H9 (cell line): ENCODE measurements at regions not wholly inside any gene's neighbourhood (a gene's known extent, or its start where the extent isn't known, plus 50 kb on each side); places are given as distances from the start of the nearest gene placed in this dataset.

Experiments used
- DNase-seq: peaks from one replicate; pipeline ENCODE4 v3.0.0-alpha.2; 2017
- H2AFZ ChIP-seq: one replicate; pipeline ENCODE4 v1.6.1; 2013; ENCODE audit warnings: mild to moderate bottlenecking, low read length, control low read depth, moderate library complexity
- H2AK5ac ChIP-seq: 2 replicates; pipeline ENCODE4 v1.6.1; 2013; ENCODE audit warnings: low read length, control low read depth, mixed read lengths; ENCODE audit not compliant: insufficient read length
- H2BK120ac ChIP-seq: one replicate; pipeline ENCODE4 v1.6.1; 2013; ENCODE audit warnings: low read depth, mild to moderate bottlenecking, low read length, control low read depth, inconsistent platforms; ENCODE audit not compliant: poor library complexity, severe bottlenecking
- H2BK12ac ChIP-seq: 2 replicates; pipeline ENCODE4 v1.6.1; 2013; ENCODE audit warnings: low read length, control low read depth, mixed read lengths, low read depth; ENCODE audit not compliant: insufficient read length
- H2BK15ac ChIP-seq: 2 replicates; pipeline ENCODE4 v1.6.1; 2013; ENCODE audit warnings: low read depth, low read length, control low read depth
- H2BK20ac ChIP-seq: one replicate; pipeline ENCODE4 v1.6.1; 2013; ENCODE audit warnings: low read depth, mild to moderate bottlenecking, low read length, control low read depth, inconsistent platforms; ENCODE audit not compliant: poor library complexity, severe bottlenecking
- H2BK5ac ChIP-seq: 2 replicates; pipeline ENCODE4 v1.6.1; 2013; ENCODE audit warnings: low read length, control low read depth, mixed read lengths; ENCODE audit not compliant: insufficient read length
- H3K14ac ChIP-seq: 2 replicates; pipeline ENCODE4 v1.6.1; 2013; ENCODE audit warnings: low read length, control low read depth; ENCODE audit not compliant: insufficient read depth
- H3K18ac ChIP-seq: 2 replicates; pipeline ENCODE4 v1.6.1; 2013; ENCODE audit warnings: low read depth, mild to moderate bottlenecking, mixed read lengths, low read length, control low read depth; ENCODE audit not compliant: insufficient read length
- H3K23ac ChIP-seq: 2 replicates; pipeline ENCODE4 v1.6.1; 2013; ENCODE audit warnings: low read length, control low read depth, mixed read lengths, low read depth; ENCODE audit not compliant: insufficient read length
- H3K23me2 ChIP-seq: 2 replicates; pipeline ENCODE4 v1.6.1; 2013; ENCODE audit warnings: low read depth, mild to moderate bottlenecking, mixed read lengths, low read length, control low read depth; ENCODE audit not compliant: insufficient read length, poor library complexity, severe bottlenecking
- H3K27ac ChIP-seq: 2 replicates; pipeline ENCODE4 v1.5.1; 2013; ENCODE audit warnings: low read length, control low read depth, mixed read lengths, low read depth; ENCODE audit not compliant: insufficient read length
- H3K27me3 ChIP-seq: 2 replicates; pipeline ENCODE4 v1.6.1; 2013; ENCODE audit warnings: low read length, control low read depth, inconsistent platforms; ENCODE audit not compliant: insufficient read depth
- H3K4ac ChIP-seq: 2 replicates; pipeline ENCODE4 v1.6.1; 2013; ENCODE audit warnings: low read depth, mild to moderate bottlenecking, control low read depth, inconsistent platforms, low read length, moderate library complexity
- H3K4me1 ChIP-seq: 2 replicates; pipeline ENCODE4 v1.6.1; 2013; ENCODE audit warnings: low read length, control low read depth, inconsistent platforms; ENCODE audit not compliant: insufficient read depth
- H3K4me2 ChIP-seq: 2 replicates; pipeline ENCODE4 v1.6.1; 2013; ENCODE audit warnings: low read length, control low read depth, mixed read lengths; ENCODE audit not compliant: insufficient read length, insufficient read depth
- H3K56ac ChIP-seq: 2 replicates; pipeline ENCODE4 v1.6.1; 2013; ENCODE audit warnings: low read depth, mild to moderate bottlenecking, mixed read lengths, low read length, control low read depth; ENCODE audit not compliant: insufficient read length
- H3K79me1 ChIP-seq: 2 replicates; pipeline ENCODE4 v1.6.1; 2013; ENCODE audit warnings: low read depth, mild to moderate bottlenecking, moderate library complexity, low read length, control low read depth, inconsistent platforms; ENCODE audit not compliant: insufficient read depth, poor library complexity, severe bottlenecking
- H3K79me2 ChIP-seq: 2 replicates; pipeline ENCODE4 v1.6.1; 2013; ENCODE audit warnings: low read length, control low read depth, inconsistent platforms; ENCODE audit not compliant: insufficient read depth
- H3K9ac ChIP-seq: 2 replicates; pipeline ENCODE4 v1.6.1; 2013; ENCODE audit warnings: low read length, control low read depth, mixed read lengths; ENCODE audit not compliant: insufficient read length; ENCODE audit errors: extremely low read depth
- H3K9me3 ChIP-seq: one replicate; pipeline ENCODE4 v1.6.1; 2013; ENCODE audit warnings: low read depth, low read length, inconsistent platforms; ENCODE audit not compliant: control insufficient read depth
- H3T11ph ChIP-seq: one replicate; pipeline ENCODE4 v1.6.1; 2013; ENCODE audit warnings: mild to moderate bottlenecking, low read length, control low read depth, inconsistent platforms
- H4K20me1 ChIP-seq: one replicate; pipeline ENCODE4 v1.6.1; 2013; ENCODE audit not compliant: control insufficient read depth, insufficient read length, insufficient read depth
- H4K5ac ChIP-seq: 2 replicates; pipeline ENCODE4 v1.6.1; 2013; ENCODE audit warnings: low read depth, mild to moderate bottlenecking, mixed read lengths, low read length, control low read depth; ENCODE audit not compliant: insufficient read length
- H4K8ac ChIP-seq: replicated peaks from 2 replicates; pipeline ENCODE4 v1.6.1; 2013; ENCODE audit warnings: low read length, control low read depth, mixed read lengths, low read depth; ENCODE audit not compliant: insufficient read length
- H4K91ac ChIP-seq: 2 replicates; pipeline ENCODE4 v1.6.1; 2013; ENCODE audit warnings: low read depth, mild to moderate bottlenecking, moderate library complexity, mixed read lengths, low read length, control low read depth; ENCODE audit not compliant: insufficient read length
- H3K27ac Mint-ChIP-seq, 3 experiments: 2 replicates in 2 of 3; 3 replicates in 1 of 3; pipeline ENCODE4 v1.8.0; 2020 to 2021; ENCODE audit warnings: mixed read lengths in 3 of 3, mild to moderate bottlenecking in 1 of 3, moderate library complexity in 1 of 3
- H3K27me3 Mint-ChIP-seq: 2 replicates; pipeline ENCODE4 v1.8.0; 2021; ENCODE audit warnings: low read depth, mild to moderate bottlenecking, moderate library complexity, mixed read lengths
- H3K36me3 Mint-ChIP-seq, 3 experiments: 2 replicates in 2 of 3; 3 replicates in 1 of 3; pipeline ENCODE4 v1.8.0; 2020 to 2021; ENCODE audit warnings: low read depth in 3 of 3, mixed read lengths in 3 of 3; ENCODE audit not compliant: insufficient read depth in 1 of 3
- H3K4me1 Mint-ChIP-seq, 2 experiments: 2 replicates each; pipeline ENCODE4 v1.8.0; 2020; ENCODE audit warnings: mixed read lengths in 2 of 2
- H3K4me3 Mint-ChIP-seq, 2 experiments: 2 replicates in 1 of 2; 3 replicates in 1 of 2; pipeline ENCODE4 v1.8.0; 2020 to 2021; ENCODE audit warnings: mild to moderate bottlenecking in 2 of 2, mixed read lengths in 2 of 2, moderate library complexity in 1 of 2
- H3K9me3 Mint-ChIP-seq, 2 experiments: 2 replicates in 1 of 2; 3 replicates in 1 of 2; pipeline ENCODE4 v1.8.0; 2020; ENCODE audit warnings: mild to moderate bottlenecking in 2 of 2, mixed read lengths in 2 of 2, moderate library complexity in 1 of 2
- CTCF ChIP-seq: fragments of 200-600 bp; sonication (generic); conservative IDR thresholded peaks from 3 replicates; pipeline ENCODE4 v1.8.0; 2021; ENCODE audit warnings: antibody characterized with exemption, mild to moderate bottlenecking
- WGBS: extraction: QIAGEN DNeasy Blood & Tissue Kit; methylation state at CpG from one replicate; pipeline ENCODE4 v1.1.7; 2013; ENCODE audit warnings: missing lambda C conversion rate, low lambda C conversion rate, mixed read lengths; ENCODE audit not compliant: insufficient read length; ENCODE audit errors: extremely low coverage; 5-methylcytosine and 5-hydroxymethylcytosine counted together

GRCh38 chr2:122749405-122749804 lies 994.0 kb downstream of the TSN start:
- TF ChIP-seq CTCF, result no peak
- H3K79me1 ChIP-seq, result no peaks in the 10 kb centered on the region
- H3K9ac ChIP-seq, result no peak overlapping the region
- no peaks in the 10 kb centered on the region for H3K23me2 ChIP-seq
- H2BK20ac ChIP-seq, result no peak overlapping the region
- no peak overlapping the region for H3K18ac ChIP-seq
- no peak overlapping the region for H3K4ac ChIP-seq
- H3K36me3 Mint-ChIP-seq, result no peaks in the 10 kb centered on the region
- H4K20me1 ChIP-seq, result no peaks in the 10 kb centered on the region
- no peak overlapping the region for H2BK12ac ChIP-seq
- H3K27me3 ChIP-seq, result no peaks in the 10 kb centered on the region
- H2AFZ ChIP-seq, result no peak overlapping the region
- H3K23ac ChIP-seq, result no peak overlapping the region
- no peak overlapping the region for H2BK5ac ChIP-seq
- H2BK120ac ChIP-seq, result no peak overlapping the region
- H3K56ac ChIP-seq, result no peak overlapping the region
- no peaks in the 10 kb centered on the region for H3K4me1 ChIP-seq
- no peak overlapping the region for H4K5ac ChIP-seq
- H2BK15ac ChIP-seq, result no peak overlapping the region
- H3K79me2 ChIP-seq, result no peaks in the 10 kb centered on the region
- H3K4me3 Mint-ChIP-seq, result no peak overlapping the region
- no peak overlapping the region for H2AK5ac ChIP-seq
- no peak for DNase-seq
- H3K27me3 Mint-ChIP-seq, result no peaks in the 10 kb centered on the region
- no peaks in the 10 kb centered on the region for H3K9me3 Mint-ChIP-seq
- WGBS, result no CpG with 5 or more reads among the region's 1 CpG
- H3K4me1 Mint-ChIP-seq, result peaks cover 17 to 33% of the 10 kb centered on the region in 2 experiments
- no peaks in the 10 kb centered on the region for H3K9me3 ChIP-seq
- H3K27ac ChIP-seq, result no peak overlapping the region
- no peak overlapping the region; a peak in 1 of 7 replicates for H3K27ac Mint-ChIP-seq
- H4K8ac ChIP-seq, result no peak overlapping the region
- H3K4me2 ChIP-seq, result no peak overlapping the region
- H3T11ph ChIP-seq, result no peak overlapping the region
- no peak overlapping the region for H3K14ac ChIP-seq
- H4K91ac ChIP-seq, result no peak overlapping the region
